IMR-90 (cell line): ENCODE measurements at regions not wholly inside any gene's neighbourhood (a gene's known extent, or its start where the extent isn't known, plus 50 kb on each side); places are given as distances from the start of the nearest gene placed in this dataset.

ENCODE experiments used
- ATAC-seq: fragments of 200-7000 bp; cut with Tn5 transposase; 2 replicates; pipeline ENCODE4 v1.9.1; 2020; ENCODE audit warnings: low read depth, mild to moderate bottlenecking, moderate library complexity
- BruUV-seq: library from RNA; stranded (reverse); fragments of 400-500 nt; replicated peaks from 2 replicates; lab custom pipeline; 2021; lab: Mats Ljungman, UMichigan
- CTCF ChIA-PET: fragments of 300-600 bp; formaldehyde crosslinking; extraction: SDS; loops from one replicate; lab custom pipeline; 2021; ENCODE audit warnings: antibody characterized with exemption; lab: Yijun Ruan, JAX
- POLR2A ChIA-PET: fragments of 300-600 bp; sonication (Branson Sonifier 250); formaldehyde crosslinking; loops from one replicate; lab custom pipeline; 2022; ENCODE audit warnings: antibody characterized with exemption; ENCODE audit not compliant: unreplicated experiment; lab: Charles Lee
- DNase-seq: peaks from one replicate; pipeline ENCODE4 v3.0.0; 2013
- H2AFZ ChIP-seq: replicated peaks from 2 replicates; pipeline ENCODE3; 2013; ENCODE audit warnings: low read length, mild to moderate bottlenecking; ENCODE audit not compliant: poor library complexity
- H2AK5ac ChIP-seq: 2 replicates; pipeline ENCODE4 v1.6.1; 2013; ENCODE audit warnings: low read depth, low read length, inconsistent platforms
- H2AK9ac ChIP-seq: replicated peaks from 2 replicates; pipeline ENCODE3; 2013; ENCODE audit warnings: mild to moderate bottlenecking, low read depth, low read length, moderate library complexity; ENCODE audit not compliant: poor library complexity
- H2BK120ac ChIP-seq: 2 replicates; pipeline ENCODE4 v1.6.1; 2013; ENCODE audit warnings: low read depth, low read length, inconsistent platforms
- H2BK15ac ChIP-seq: 3 replicates; pipeline ENCODE4 v1.6.1; 2013; ENCODE audit warnings: low read depth, low read length, inconsistent platforms
- H2BK20ac ChIP-seq: 2 replicates; pipeline ENCODE4 v1.6.1; 2013; ENCODE audit warnings: low read depth, mild to moderate bottlenecking, inconsistent platforms, low read length, moderate library complexity
- H2BK5ac ChIP-seq: 2 replicates; pipeline ENCODE4 v1.6.1; 2013; ENCODE audit warnings: mild to moderate bottlenecking, low read depth, low read length, inconsistent platforms; ENCODE audit not compliant: poor library complexity, severe bottlenecking
- H3K14ac ChIP-seq: replicated peaks from 2 replicates; pipeline ENCODE4 v1.6.1; 2013; ENCODE audit warnings: low read depth, low read length, inconsistent platforms
- H3K18ac ChIP-seq: 2 replicates; pipeline ENCODE4 v1.6.1; 2013; ENCODE audit warnings: low read depth, low read length, control low read depth
- H3K23ac ChIP-seq: 2 replicates; pipeline ENCODE4 v1.6.1; 2013; ENCODE audit warnings: low read depth, low read length, inconsistent platforms
- H3K27ac ChIP-seq: 2 replicates; pipeline ENCODE4 v1.5.1; 2013; ENCODE audit warnings: mild to moderate bottlenecking, control low read depth, low read length; ENCODE audit not compliant: insufficient read depth
- H3K27me3 ChIP-seq: 2 replicates; pipeline ENCODE4 v1.6.1; 2013; ENCODE audit warnings: low read length; ENCODE audit not compliant: control insufficient read depth, insufficient read depth
- H3K36me3 ChIP-seq: 2 replicates; pipeline ENCODE4 v1.6.1; 2013; ENCODE audit warnings: low read length, mixed read lengths; ENCODE audit not compliant: control insufficient read depth, insufficient read depth
- H3K4ac ChIP-seq: 2 replicates; pipeline ENCODE4 v1.6.1; 2013; ENCODE audit warnings: low read depth, low read length, inconsistent platforms
- H3K4me1 ChIP-seq: 2 replicates; pipeline ENCODE4 v1.6.1; 2013; ENCODE audit warnings: low read length, mixed read lengths; ENCODE audit not compliant: control insufficient read depth, insufficient read depth
- H3K4me2 ChIP-seq: 2 replicates; pipeline ENCODE4 v1.6.1; 2013; ENCODE audit warnings: low read depth, mild to moderate bottlenecking, control low read depth, low read length, moderate library complexity
- H3K4me3 ChIP-seq: 2 replicates; pipeline ENCODE4 v1.5.1; 2013; ENCODE audit warnings: low read depth, mild to moderate bottlenecking, control low read depth, low read length, moderate library complexity; ENCODE audit not compliant: insufficient read depth
- H3K56ac ChIP-seq: 2 replicates; pipeline ENCODE4 v1.6.1; 2013; ENCODE audit warnings: low read length, inconsistent platforms; ENCODE audit not compliant: insufficient read depth; ENCODE audit errors: extremely low read depth
- H3K79me1 ChIP-seq, 2 experiments: 2 replicates each; pipeline ENCODE4 v1.6.1; 2013; ENCODE audit warnings: low read length in 2 of 2, inconsistent platforms in 1 of 2, low read depth in 1 of 2
- H3K9ac ChIP-seq: 2 replicates; pipeline ENCODE4 v1.6.1; 2013; ENCODE audit warnings: low read depth, low read length, control low read depth
- H3K9me1 ChIP-seq: 2 replicates; pipeline ENCODE4 v1.6.1; 2013; ENCODE audit warnings: low read length, inconsistent platforms; ENCODE audit not compliant: insufficient read depth
- H3K9me3 ChIP-seq: 2 replicates; pipeline ENCODE4 v1.6.1; 2013; ENCODE audit warnings: low read length; ENCODE audit not compliant: control insufficient read depth, insufficient read depth
- H4K20me1 ChIP-seq: 2 replicates; pipeline ENCODE4 v1.6.1; 2013; ENCODE audit warnings: low read length, inconsistent platforms; ENCODE audit not compliant: insufficient read depth
- H4K5ac ChIP-seq: 2 replicates; pipeline ENCODE4 v1.6.1; 2013; ENCODE audit warnings: mild to moderate bottlenecking, low read depth, low read length, control low read depth
- H4K8ac ChIP-seq, 2 experiments: 2 replicates each; pipeline ENCODE4 v1.6.1; 2013; ENCODE audit warnings: low read depth in 2 of 2, low read length in 2 of 2, control low read depth in 1 of 2, inconsistent platforms in 1 of 2
- H4K91ac ChIP-seq: 2 replicates; pipeline ENCODE4 v1.6.1; 2013; ENCODE audit warnings: low read depth, low read length, inconsistent platforms; ENCODE audit not compliant: insufficient read depth
- MAZ ChIP-seq: IDR thresholded peaks from 2 replicates; pipeline ENCODE4 v1.6.1; 2012; ENCODE audit warnings: low read depth, mild to moderate bottlenecking, low read length, improper control_type of control experiment, moderate library complexity, borderline replicate concordance
- MXI1 ChIP-seq: IDR thresholded peaks from 2 replicates; pipeline ENCODE4 v1.6.1; 2012; ENCODE audit warnings: low read depth, mild to moderate bottlenecking, low read length, moderate library complexity, borderline replicate concordance
- POLR2A ChIP-seq: IDR thresholded peaks from 2 replicates; pipeline ENCODE4 v1.6.1; 2012; ENCODE audit warnings: mild to moderate bottlenecking, low read depth, low read length
- RAD21 ChIP-seq: IDR thresholded peaks from 2 replicates; pipeline ENCODE4 v1.6.1; 2012; ENCODE audit warnings: low read length, improper control_type of control experiment
- RCOR1 ChIP-seq: IDR thresholded peaks from 2 replicates; pipeline ENCODE4 v1.6.1; 2012; ENCODE audit warnings: mild to moderate bottlenecking, low read length, improper control_type of control experiment; ENCODE audit not compliant: insufficient replicate concordance
- RFX5 ChIP-seq: IDR thresholded peaks from 2 replicates; pipeline ENCODE4 v1.8.0; 2012; ENCODE audit warnings: low read depth, mild to moderate bottlenecking, low read length, moderate library complexity
- SMC3 ChIP-seq: fragments of 150-350 bp; IDR thresholded peaks from 2 replicates; pipeline ENCODE4 v1.6.1; 2016; ENCODE audit warnings: low read depth, mild to moderate bottlenecking, antibody characterized with exemption, low read length, moderate library complexity
- WGBS, 2 experiments: methylation state at CpG; one replicate each; pipeline versions ENCODE4 v1.1.5 to v1.1.7; 2013; ENCODE audit warnings: missing lambda C conversion rate in 2 of 2; ENCODE audit not compliant: insufficient read length in 1 of 2; ENCODE audit errors: extremely low coverage in 2 of 2; 5-methylcytosine and 5-hydroxymethylcytosine counted together
- dilution Hi-C: fragments of 300-500 bp; cut with HindIII; formaldehyde crosslinking; loops from one replicate; pipeline ENCODE4 v1.14.3; 2018; ENCODE audit warnings: low sequenced_read_pairs; ENCODE audit not compliant: unreplicated experiment
- in situ Hi-C: fragments of 300-500 bp; cut with MboI; formaldehyde crosslinking; loops from 3 replicates; pipeline ENCODE4 v1.14.3; 2019; ENCODE audit warnings: low sequenced_read_pairs, inconsistent platforms, mixed read lengths
- intact Hi-C: fragments of 100-400 bp; cut with micrococcal nuclease; formaldehyde crosslinking; loops from 2 replicates; pipeline ENCODE4 v1.10.0; 2022

DNA sequence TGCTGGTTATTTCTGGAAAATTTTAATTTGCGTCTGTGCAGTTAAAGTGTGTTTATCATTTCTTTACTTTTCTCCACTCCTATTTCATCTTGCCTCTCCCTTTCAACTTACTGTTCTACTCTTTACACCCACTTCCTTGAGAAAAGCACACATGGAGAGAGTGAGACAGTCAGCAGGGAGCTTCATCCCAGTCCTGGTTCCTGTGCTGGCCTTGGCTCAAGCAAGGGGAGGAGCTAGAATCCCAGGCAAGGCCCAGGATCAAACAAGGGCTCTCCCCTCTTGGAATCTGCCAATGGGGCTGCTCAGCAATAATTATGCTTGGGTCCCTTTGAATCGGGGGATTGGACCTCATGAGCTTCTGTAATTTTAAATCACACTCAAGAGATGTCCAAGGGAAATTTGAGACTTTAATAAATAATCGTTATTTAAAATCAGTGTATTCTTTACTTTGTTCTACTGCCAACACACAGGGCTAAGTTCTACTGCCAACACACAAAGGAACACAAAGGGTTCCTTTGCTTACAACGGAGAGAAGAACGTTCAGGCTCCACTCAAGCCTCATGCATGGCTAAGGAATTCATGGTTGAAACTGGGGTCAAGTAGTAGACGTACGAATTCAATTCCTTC lies 439.3 kb upstream of the DAB2 start:
- intact Hi-C loops (no loop called here), in situ Hi-C loops (no loop called here), dilution Hi-C loops (no loop called here)
- H3K4me2 ChIP-seq, result no peak overlapping the region
- no peak overlapping the region for H3K4me3 ChIP-seq
- H2AK9ac ChIP-seq, result no peak overlapping the region
- no peaks in the 10 kb centered on the region for H3K9me1 ChIP-seq
- no peak overlapping the region for H2BK15ac ChIP-seq
- no peaks in the 10 kb centered on the region for H3K27me3 ChIP-seq
- ChIA-PET CTCF (no interaction called here), POLR2A (no interaction called here)
- H4K91ac ChIP-seq, result no peak overlapping the region
- no peak overlapping the region for H3K56ac ChIP-seq
- no peaks in the 10 kb centered on the region for H4K20me1 ChIP-seq
- no peaks in the 10 kb centered on the region for H3K79me1 ChIP-seq
- no peaks in the 10 kb centered on the region for H3K9me3 ChIP-seq
- no peak overlapping the region for H4K5ac ChIP-seq
- no peak overlapping the region for H3K27ac ChIP-seq
- no peak overlapping the region for H2BK5ac ChIP-seq
- TF ChIP-seq MXI1 (no peak), POLR2A (no peak), MAZ (no peak), RFX5 (no peak), SMC3 (no peak), RCOR1 (no peak), RAD21 (no peak)
- H3K14ac ChIP-seq, result no peak overlapping the region
- no peak overlapping the region for H3K18ac ChIP-seq
- H3K4me1 ChIP-seq, result no peaks in the 10 kb centered on the region
- DNase-seq (no peak), ATAC-seq (no peak)
- no peak overlapping the region for H2BK20ac ChIP-seq
- no peak overlapping the region for H3K23ac ChIP-seq
- no TSS peak for BruUV-seq
- no peak overlapping the region for H2AK5ac ChIP-seq
- H3K4ac ChIP-seq, result no peak overlapping the region
- WGBS, 2 experiments, result no CpG with 5 or more reads among the region's 7 CpGs
- no peak overlapping the region for H2BK120ac ChIP-seq
- no peaks in the 10 kb centered on the region for H3K36me3 ChIP-seq
- H2AFZ ChIP-seq, result no peak overlapping the region
- H3K9ac ChIP-seq, result no peak overlapping the region
- no peak overlapping the region for H4K8ac ChIP-seq
